Prostate gland (tissue), 2 donors: ENCODE measurements at regions not wholly inside any gene's neighbourhood (a gene's known extent, or its start where the extent isn't known, plus 50 kb on each side); places are given as distances from the start of the nearest gene placed in this dataset.
"Not testable (repeated sequence)": the region's sequence is repeated elsewhere in the genome, so short reads cannot be mapped to it uniquely, and the experiment has no call there.

Source experiments
- DNase-seq: peaks from one replicate; pipeline ENCODE4 v3.0.0-alpha.2; 2019; ENCODE audit warnings: low spot score
- H3K27ac ChIP-seq, 2 donors: fragments of 200-600 bp; sonication (generic); 2 replicates each; pipeline ENCODE4 v1.5.1; 2017 to 2019
- H3K27me3 ChIP-seq: fragments of 200-600 bp; sonication (generic); replicated peaks from 2 replicates; pipeline ENCODE4 v1.5.1; 2019; ENCODE audit not compliant: insufficient read depth
- H3K36me3 ChIP-seq, 2 donors: fragments of 200-600 bp; sonication (generic); 1 replicate in 1 of 2; 2 replicates in 1 of 2; pipeline versions ENCODE4 v1.5.1 to v1.8.1; 2017 to 2019
- H3K4me1 ChIP-seq: fragments of 200-600 bp; sonication (generic); replicated peaks from 2 replicates; pipeline ENCODE4 v1.5.1; 2019
- H3K4me3 ChIP-seq, 2 donors: fragments of 200-600 bp; sonication (generic); 2 replicates each; pipeline ENCODE4 v1.5.1; 2017 to 2019
- H3K9me3 ChIP-seq: fragments of 200-600 bp; sonication (generic); 2 replicates; pipeline ENCODE4 v1.5.1; 2017
- CTCF ChIP-seq, 4 experiments: fragments of 200-600 bp in 2 of 4; fragments of 450-650 bp in 2 of 4; sonication (generic) in 2 of 4; IDR thresholded peaks; 1 replicate in 3 of 4; 2 replicates in 1 of 4; pipeline ENCODE4 v1.5.1; 2016 to 2019; ENCODE audit warnings: antibody characterized with exemption in 4 of 4, mild to moderate bottlenecking in 2 of 4, moderate library complexity in 2 of 4
- POLR2A ChIP-seq: fragments of 450-650 bp; IDR thresholded peaks from one replicate; pipeline ENCODE4 v1.6.1; 2016; ENCODE audit warnings: antibody characterized with exemption, mild to moderate bottlenecking
- POLR2AphosphoS5 ChIP-seq: sonication (generic); formaldehyde crosslinking; IDR thresholded peaks from one replicate; pipeline ENCODE4 v1.6.1; 2017; ENCODE audit warnings: antibody characterized with exemption
- WGBS: methylation state at CpG from one replicate; pipeline ENCODE4 v1.1.5; 2018; 5-methylcytosine and 5-hydroxymethylcytosine counted together
- intact Hi-C: fragments of 100-400 bp; cut with DNase I; formaldehyde crosslinking; loops from one replicate; pipeline ENCODE4 v1.14.2; 2022

GRCh38 chr12:46990211-46990610, 89.2 kb upstream of the PCED1B start:
- Histone ChIP-seq H3K36me3 (no peaks in the 10 kb centered on the region), H3K9me3 (no peaks in the 10 kb centered on the region), H3K27me3 (no peaks in the 10 kb centered on the region), H3K4me1 (no peaks in the 10 kb centered on the region), H3K4me3 (no peak overlapping the region), H3K27ac (no peak overlapping the region)
- DNase-seq = no peak
- intact Hi-C loops = no loop called here
- 73% methylated on average over 1 of the region's 1 CpG for WGBS
- TF ChIP-seq CTCF (IDR thresholded peaks at IDR 0.05) (no peak), POLR2A (no peak), POLR2AphosphoS5 (no peak)

GRCh38 chr12:46992051-46992450, 87.4 kb upstream of the PCED1B start:
- H3K4me3 ChIP-seq, H3K9me3 ChIP-seq, intact Hi-C loops, H3K27ac ChIP-seq, DNase-seq, H3K36me3 ChIP-seq, H3K27me3 ChIP-seq, H3K4me1 ChIP-seq: not testable (repeated sequence)
- WGBS = 86% methylated on average over 6 of the region's 6 CpGs

GRCh38 chr12:46998811-46999368, 80.5 kb upstream of the PCED1B start:
- WGBS = 53% methylated on average over 5 of the region's 5 CpGs

GRCh38 chr12:47004634-47005033, 74.8 kb upstream of the PCED1B start:
- intact Hi-C loops = no loop called here
- 84% methylated on average over 2 of the region's 2 CpGs for WGBS
- H3K36me3 ChIP-seq = no peaks in the 10 kb centered on the region
- H3K9me3 ChIP-seq = no peaks in the 10 kb centered on the region
- H3K27me3 ChIP-seq = no peaks in the 10 kb centered on the region
- H3K4me3 ChIP-seq = no peak overlapping the region
- H3K27ac ChIP-seq = no peak overlapping the region
- TF ChIP-seq POLR2A (no peak), POLR2AphosphoS5 (no peak), CTCF (IDR thresholded peaks at IDR 0.05) (no peak)
- no peak for DNase-seq
- no peaks in the 10 kb centered on the region for H3K4me1 ChIP-seq

More at GRCh38 chr12:46998811-46999368, 80.5 kb upstream of the PCED1B start:
- Histone ChIP-seq H3K27me3 (no peaks in the 10 kb centered on the region), H3K4me3 (no peak overlapping the region), H3K27ac (no peak overlapping the region), H3K36me3 (no peaks in the 10 kb centered on the region), H3K9me3 (no peaks in the 10 kb centered on the region), H3K4me1 (no peaks in the 10 kb centered on the region)
- TF ChIP-seq POLR2A (no peak), CTCF (IDR thresholded peaks at IDR 0.05) (no peak), POLR2AphosphoS5 (no peak)
- DNase-seq = no peak
- intact Hi-C loops = no loop called here

GRCh38 chr12:47007048-47007447, 72.4 kb upstream of the PCED1B start:
- Histone ChIP-seq H3K9me3 (no peaks in the 10 kb centered on the region), H3K27me3 (no peaks in the 10 kb centered on the region), H3K36me3 (no peaks in the 10 kb centered on the region), H3K27ac (no peak overlapping the region), H3K4me1 (no peaks in the 10 kb centered on the region), H3K4me3 (no peak overlapping the region)
- WGBS = 83% methylated on average over 3 of the region's 3 CpGs
- TF ChIP-seq POLR2AphosphoS5 (no peak), POLR2A (no peak), CTCF (IDR thresholded peaks at IDR 0.05) (no peak)
- no peak for DNase-seq
- intact Hi-C loops = no loop called here
